Fibroblast of lung (primary cell): ENCODE measurements at regions not wholly inside any gene's neighbourhood (a gene's known extent, or its start where the extent isn't known, plus 50 kb on each side); places are given as distances from the start of the nearest gene placed in this dataset.

ENCODE experiments used
- DNase-seq, 2 donors: peaks; one replicate each; pipeline versions ENCODE4 v3.0.0 to v3.0.0-alpha.2; 2010; ENCODE audit warnings: low read depth in 2 of 2
- H2AFZ ChIP-seq: 2 replicates; pipeline ENCODE4 v1.5.1; 2012; ENCODE audit warnings: low read length, control low read depth, inconsistent platforms
- H3K27ac ChIP-seq: 2 replicates; pipeline ENCODE4 v1.5.1; 2011; ENCODE audit warnings: low read length, control low read depth; ENCODE audit not compliant: insufficient read depth
- H3K27me3 ChIP-seq: 2 replicates; pipeline ENCODE4 v1.5.1; 2011; ENCODE audit warnings: mild to moderate bottlenecking, low read length; ENCODE audit not compliant: control insufficient read depth, insufficient read depth
- H3K36me3 ChIP-seq: 2 replicates; pipeline ENCODE4 v1.5.1; 2011; ENCODE audit warnings: low read length; ENCODE audit not compliant: control insufficient read depth, insufficient read depth
- H3K4me1 ChIP-seq: 2 replicates; pipeline ENCODE4 v1.5.1; 2011; ENCODE audit warnings: low read length; ENCODE audit not compliant: control insufficient read depth, insufficient read depth; ENCODE audit errors: extremely low read depth
- H3K4me2 ChIP-seq: 2 replicates; pipeline ENCODE4 v1.5.1; 2011; ENCODE audit warnings: low read length, control low read depth; ENCODE audit not compliant: insufficient read depth; ENCODE audit errors: extremely low read depth
- H3K4me3 ChIP-seq, 4 experiments: fragments of 200-600 bp in 1 of 4; sonication (generic) in 1 of 4; replicated peaks in 1 of 4; 2 replicates each; pipeline ENCODE4 v1.5.1; 2011 to 2016; ENCODE audit warnings: low read length in 4 of 4, low read depth in 3 of 4, mild to moderate bottlenecking in 3 of 4, control low read depth in 2 of 4, inconsistent platforms in 1 of 4, mixed read lengths in 1 of 4; ENCODE audit not compliant: insufficient read depth in 1 of 4; ENCODE audit errors: control extremely low read depth in 1 of 4
- H3K79me2 ChIP-seq: 2 replicates; pipeline ENCODE4 v1.5.1; 2012; ENCODE audit warnings: mild to moderate bottlenecking, low read length, inconsistent platforms; ENCODE audit not compliant: control insufficient read depth, insufficient read depth
- H3K9ac ChIP-seq: 2 replicates; pipeline ENCODE4 v1.5.1; 2011; ENCODE audit warnings: mild to moderate bottlenecking, low read length, control low read depth; ENCODE audit not compliant: insufficient read depth
- H3K9me3 ChIP-seq: 2 replicates; pipeline ENCODE4 v1.5.1; 2012; ENCODE audit warnings: low read depth, low read length; ENCODE audit not compliant: control insufficient read depth, insufficient read depth
- H4K20me1 ChIP-seq: 2 replicates; pipeline ENCODE4 v1.5.1; 2011; ENCODE audit warnings: low read length; ENCODE audit not compliant: control insufficient read depth, insufficient read depth; ENCODE audit errors: extremely low read depth
- CTCF ChIP-seq, 2 donors: IDR thresholded peaks in 1 of 2; conservative IDR thresholded peaks in 1 of 2; 1 replicate in 1 of 2; 2 replicates in 1 of 2; pipeline ENCODE4 v1.5.1; 2011 to 2012; ENCODE audit warnings: low read length in 2 of 2, control low read depth in 1 of 2, inconsistent platforms in 1 of 2, low read depth in 1 of 2, mild to moderate bottlenecking in 1 of 2
- EZH2 ChIP-seq: IDR thresholded peaks from 2 replicates; pipeline ENCODE4 v1.5.1; 2012; ENCODE audit warnings: low read length, control low read depth, mild to moderate bottlenecking; ENCODE audit errors: missing control alignments

- no peaks in the 10 kb centered on the region for H3K27me3 ChIP-seq
- no peak overlapping the region for H3K27ac ChIP-seq
- no peaks in the 10 kb centered on the region for H3K36me3 ChIP-seq
- H3K4me1 ChIP-seq: no peaks in the 10 kb centered on the region
- no peak overlapping the region for H3K4me2 ChIP-seq
- H2AFZ ChIP-seq: no peak overlapping the region
- TF ChIP-seq CTCF (conservative IDR thresholded peaks at IDR 0.05 in 1 of 2, IDR thresholded peaks at IDR 0.05 in 1 of 2; ENCODE audit: low read depth in 1 of 2, low read length in 2 of 2): no peak
- no peak for TF ChIP-seq EZH2
- no peaks in the 10 kb centered on the region for H3K79me2 ChIP-seq
- H3K9ac ChIP-seq: no peak overlapping the region
- DNase-seq: no peak
- no peak overlapping the region for H3K4me3 ChIP-seq
- no peaks in the 10 kb centered on the region for H4K20me1 ChIP-seq
- H3K9me3 ChIP-seq: no peaks in the 10 kb centered on the region
Observed at GRCh38 chr10:8229153-8229552, 174.7 kb downstream of the GATA3 start.

GRCh38 chr10:8230902-8231301 is 176.4 kb downstream of the GATA3 start:
- Histone ChIP-seq H2AFZ (no peak overlapping the region), H4K20me1 (no peaks in the 10 kb centered on the region), H3K9ac (no peak overlapping the region), H3K36me3 (no peaks in the 10 kb centered on the region), H3K27ac (no peak overlapping the region), H3K27me3 (no peaks in the 10 kb centered on the region), H3K9me3 (no peaks in the 10 kb centered on the region), H3K4me2 (no peak overlapping the region), H3K4me1 (no peaks in the 10 kb centered on the region), H3K79me2 (no peaks in the 10 kb centered on the region), H3K4me3 (no peak overlapping the region)
- TF ChIP-seq EZH2 (no peak), CTCF (conservative IDR thresholded peaks at IDR 0.05 in 1 of 2, IDR thresholded peaks at IDR 0.05 in 1 of 2; ENCODE audit: low read depth in 1 of 2, low read length in 2 of 2) (no peak)
- DNase-seq: no peak

DNA sequence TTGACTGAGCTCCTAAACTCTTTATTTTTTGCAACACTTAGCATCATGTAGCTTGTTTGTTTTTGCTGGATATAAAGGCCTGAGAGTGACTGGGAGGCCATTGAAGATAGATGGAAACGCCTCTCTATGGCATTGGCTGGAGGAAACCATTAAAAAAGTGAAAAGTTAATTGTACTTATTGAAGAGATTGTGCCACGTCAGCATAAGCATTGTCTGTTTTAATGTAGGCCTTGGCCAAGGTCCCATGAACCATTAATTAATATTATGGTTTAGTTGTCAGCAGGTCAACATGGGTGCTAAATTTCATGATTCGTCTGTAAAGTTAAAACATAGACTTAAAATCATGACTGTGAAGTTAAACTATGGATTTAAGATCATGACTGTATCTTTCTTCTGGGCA is 178.6 kb downstream of the GATA3 start:
- Histone ChIP-seq H3K27me3 (no peaks in the 10 kb centered on the region), H3K9me3 (no peaks in the 10 kb centered on the region), H2AFZ (no peak overlapping the region), H3K36me3 (no peaks in the 10 kb centered on the region), H3K27ac (no peak overlapping the region), H3K4me2 (no peak overlapping the region), H3K4me1 (no peaks in the 10 kb centered on the region), H3K9ac (no peak overlapping the region), H4K20me1 (no peaks in the 10 kb centered on the region), H3K79me2 (no peaks in the 10 kb centered on the region), H3K4me3 (no peak overlapping the region)
- DNase-seq: no peak
- no peak for TF ChIP-seq CTCF (conservative IDR thresholded peaks at IDR 0.05 in 1 of 2, IDR thresholded peaks at IDR 0.05 in 1 of 2; ENCODE audit: low read depth in 1 of 2, low read length in 2 of 2)
- no peak for TF ChIP-seq EZH2
